ENCODE measurements at regions not wholly inside any gene's neighbourhood (a gene's known extent, or its start where the extent isn't known, plus 50 kb on each side); places are given as distances from the start of the nearest gene placed in this dataset.

DNA sequence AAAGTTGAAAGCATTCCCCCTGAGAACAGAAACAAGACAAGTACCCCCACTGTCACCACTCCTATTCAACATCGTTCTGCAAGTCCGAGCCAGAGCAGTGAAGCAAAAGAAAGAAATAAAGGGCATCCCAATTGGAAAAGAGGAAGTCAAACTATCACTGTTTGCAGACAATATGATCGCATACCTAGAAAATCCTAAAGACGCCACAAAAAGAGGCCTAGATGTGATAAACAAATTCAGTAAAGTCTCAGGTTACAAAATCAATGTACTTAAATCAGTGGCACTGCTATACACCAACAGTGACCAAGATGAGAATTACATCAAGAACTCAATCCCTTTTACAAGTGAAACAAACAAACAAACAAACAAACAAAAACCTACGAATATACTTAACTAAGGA, 87.7 kb upstream of the COCH start:
- H3K27ac ChIP-seq (ENCODE audit: low read length), result no peak overlapping the region
- no peak overlapping the region for H3K4me2 ChIP-seq (ENCODE audit: low read depth, low read length, poor library complexity, severe bottlenecking)
- no peaks in the 10 kb centered on the region for H3K9me3 ChIP-seq (ENCODE audit: low read length)
- no peaks in the 10 kb centered on the region for H3K4me1 ChIP-seq (ENCODE audit: low read length)
- H4K20me1 ChIP-seq (ENCODE audit: insufficient read depth, low read depth, low read length), result no peaks in the 10 kb centered on the region
- DNase-seq, result no peak
- no peaks in the 10 kb centered on the region for H3K9me2 ChIP-seq (replicated peaks; ENCODE audit: insufficient read depth, low read length)
- H3K79me2 ChIP-seq (ENCODE audit: low read length), result no peaks in the 10 kb centered on the region
- H3K9ac ChIP-seq (ENCODE audit: low read length), result no peak overlapping the region
- H3K27me3 ChIP-seq (ENCODE audit: low read length), result 0 out of 2 replicates have a peak, but pooled peaks cover 3% of the 10 kb centered on the region
- no peaks in the 10 kb centered on the region for H3K36me3 ChIP-seq (ENCODE audit: insufficient read depth, low read length)
- no peak overlapping the region for H3K4me3 ChIP-seq (ENCODE audit: low read length)
- H2AFZ ChIP-seq (ENCODE audit: low read length), result no peak overlapping the region

DNA sequence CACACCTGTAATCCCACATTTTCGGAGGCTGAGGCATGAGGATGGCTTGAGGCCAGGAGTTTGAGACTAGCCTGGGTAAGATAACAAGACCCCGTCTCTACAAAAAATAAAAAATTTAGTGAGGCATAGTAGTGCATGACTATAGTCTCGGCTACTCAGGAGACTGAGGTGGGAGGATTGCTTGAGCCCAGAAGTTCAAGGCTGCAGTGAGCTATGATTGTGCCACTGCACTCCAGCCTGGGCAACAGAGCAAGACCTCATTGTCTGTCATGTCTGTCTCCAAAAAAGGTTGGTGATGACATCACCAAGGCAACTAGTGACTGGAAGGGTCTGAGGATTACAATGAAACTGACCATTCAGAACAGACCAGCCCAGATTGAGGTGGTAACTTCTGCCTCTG, 83.5 kb upstream of the COCH start:
- no peaks in the 10 kb centered on the region for H3K36me3 ChIP-seq (ENCODE audit: insufficient read depth, low read length)
- no peak for DNase-seq
- H3K9me3 ChIP-seq (ENCODE audit: low read length), result no peaks in the 10 kb centered on the region
- no peaks in the 10 kb centered on the region for H3K79me2 ChIP-seq (ENCODE audit: low read length)
- H4K20me1 ChIP-seq (ENCODE audit: insufficient read depth, low read depth, low read length), result no peaks in the 10 kb centered on the region
- H2AFZ ChIP-seq (ENCODE audit: low read length), result no peak overlapping the region
- no peaks in the 10 kb centered on the region for H3K4me1 ChIP-seq (ENCODE audit: low read length)
- H3K27me3 ChIP-seq (ENCODE audit: low read length), result 0 out of 2 replicates have a peak, but pooled peaks cover 3% of the 10 kb centered on the region
- no peak overlapping the region for H3K27ac ChIP-seq (ENCODE audit: low read length)
- no peaks in the 10 kb centered on the region for H3K9me2 ChIP-seq (replicated peaks; ENCODE audit: insufficient read depth, low read length)
- H3K4me3 ChIP-seq (ENCODE audit: low read length), result no peak overlapping the region
- no peak overlapping the region for H3K9ac ChIP-seq (ENCODE audit: low read length)
- no peak overlapping the region for H3K4me2 ChIP-seq (ENCODE audit: low read depth, low read length, poor library complexity, severe bottlenecking)

DNA sequence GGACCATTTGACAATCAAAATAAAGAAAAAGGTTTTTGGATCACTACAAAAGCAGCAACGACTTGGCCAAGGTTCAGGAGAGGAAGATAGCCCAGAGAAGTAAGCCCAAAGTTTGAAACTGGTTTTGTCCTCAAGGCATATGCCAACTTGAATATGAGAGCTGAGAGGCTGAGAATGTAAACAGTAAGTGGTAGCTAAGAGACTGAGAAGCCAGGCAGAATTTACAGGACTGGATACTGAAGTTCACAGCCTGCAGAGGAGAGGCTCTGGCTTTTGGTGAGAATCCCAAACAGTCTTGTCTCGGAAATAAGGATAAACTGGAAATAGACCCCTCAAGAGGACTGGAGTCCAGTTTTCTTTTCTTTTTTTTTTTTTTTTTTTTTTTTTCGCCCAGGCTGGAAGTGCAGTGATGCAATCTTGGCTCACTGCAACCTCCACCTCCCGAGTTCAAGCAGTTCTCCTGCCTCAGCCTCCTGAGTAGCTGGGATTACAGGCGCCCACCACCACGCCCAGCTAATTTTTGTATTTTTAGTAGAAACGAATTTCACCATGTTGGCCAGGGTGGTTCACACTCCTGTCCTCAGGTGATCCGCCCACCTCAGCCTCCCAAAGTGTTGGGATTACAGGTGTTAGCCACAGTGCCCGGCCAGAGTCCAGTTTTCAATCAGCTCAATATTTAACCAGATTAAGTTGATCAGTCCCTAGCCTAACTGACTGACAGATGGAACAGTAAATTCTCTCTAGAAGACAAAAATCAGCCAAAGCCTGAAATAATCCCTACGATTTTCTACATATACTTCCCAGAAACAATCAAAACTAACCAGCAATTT, 82.6 kb upstream of the COCH start:
- no peak overlapping the region for H3K27ac ChIP-seq (ENCODE audit: low read length)
- H3K4me1 ChIP-seq (ENCODE audit: low read length), result no peaks in the 10 kb centered on the region
- no peaks in the 10 kb centered on the region for H3K9me2 ChIP-seq (replicated peaks; ENCODE audit: insufficient read depth, low read length)
- no peak overlapping the region for H3K4me3 ChIP-seq (ENCODE audit: low read length)
- H2AFZ ChIP-seq (ENCODE audit: low read length), result no peak overlapping the region
- no peak overlapping the region for H3K4me2 ChIP-seq (ENCODE audit: low read depth, low read length, poor library complexity, severe bottlenecking)
- H3K27me3 ChIP-seq (ENCODE audit: low read length), result 0 out of 2 replicates have a peak, but pooled peaks cover 3% of the 10 kb centered on the region
- H3K36me3 ChIP-seq (ENCODE audit: insufficient read depth, low read length), result no peaks in the 10 kb centered on the region
- DNase-seq, result no peak
- no peaks in the 10 kb centered on the region for H4K20me1 ChIP-seq (ENCODE audit: insufficient read depth, low read depth, low read length)
- no peaks in the 10 kb centered on the region for H3K9me3 ChIP-seq (ENCODE audit: low read length)
- no peaks in the 10 kb centered on the region for H3K79me2 ChIP-seq (ENCODE audit: low read length)
- H3K9ac ChIP-seq (ENCODE audit: low read length), result no peak overlapping the region

DNA sequence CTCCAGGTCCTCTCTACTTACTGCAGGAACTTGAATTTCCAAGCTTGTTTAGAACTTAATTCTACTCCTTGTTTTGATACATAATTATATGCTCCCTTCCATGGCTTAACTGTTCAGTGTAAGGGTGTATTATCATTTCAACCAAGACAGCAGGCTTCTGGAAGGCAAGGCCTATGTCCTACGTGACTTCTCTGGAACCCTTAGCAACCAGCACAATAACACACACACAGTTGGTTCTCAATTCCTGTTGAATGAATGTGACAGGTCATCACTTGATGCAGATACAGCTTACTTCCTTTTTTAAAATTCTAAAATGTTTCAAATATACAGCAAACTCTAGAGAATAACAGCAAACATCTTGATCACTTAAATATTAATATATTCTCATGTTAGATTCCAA, 77.7 kb upstream of the COCH start:
- no peaks in the 10 kb centered on the region; the same call in 1 of the 2 replicates for H3K27me3 ChIP-seq (ENCODE audit: low read length)
- H3K4me2 ChIP-seq (ENCODE audit: low read depth, low read length, poor library complexity, severe bottlenecking), result no peak overlapping the region
- peaks cover 5% of the 10 kb centered on the region; the same call in 1 of the 2 replicates for H3K4me1 ChIP-seq (ENCODE audit: low read length)
- no peak overlapping the region for H3K27ac ChIP-seq (ENCODE audit: low read length)
- H3K9me3 ChIP-seq (ENCODE audit: low read length), result no peaks in the 10 kb centered on the region
- H3K9ac ChIP-seq (ENCODE audit: low read length), result no peak overlapping the region
- no peak for DNase-seq
- no peaks in the 10 kb centered on the region for H4K20me1 ChIP-seq (ENCODE audit: insufficient read depth, low read depth, low read length)
- no peak overlapping the region for H2AFZ ChIP-seq (ENCODE audit: low read length)
- H3K4me3 ChIP-seq (ENCODE audit: low read length), result no peak overlapping the region
- no peaks in the 10 kb centered on the region for H3K9me2 ChIP-seq (replicated peaks; ENCODE audit: insufficient read depth, low read length)
- H3K79me2 ChIP-seq (ENCODE audit: low read length), result no peaks in the 10 kb centered on the region
- no peaks in the 10 kb centered on the region for H3K36me3 ChIP-seq (ENCODE audit: insufficient read depth, low read length)

DNA sequence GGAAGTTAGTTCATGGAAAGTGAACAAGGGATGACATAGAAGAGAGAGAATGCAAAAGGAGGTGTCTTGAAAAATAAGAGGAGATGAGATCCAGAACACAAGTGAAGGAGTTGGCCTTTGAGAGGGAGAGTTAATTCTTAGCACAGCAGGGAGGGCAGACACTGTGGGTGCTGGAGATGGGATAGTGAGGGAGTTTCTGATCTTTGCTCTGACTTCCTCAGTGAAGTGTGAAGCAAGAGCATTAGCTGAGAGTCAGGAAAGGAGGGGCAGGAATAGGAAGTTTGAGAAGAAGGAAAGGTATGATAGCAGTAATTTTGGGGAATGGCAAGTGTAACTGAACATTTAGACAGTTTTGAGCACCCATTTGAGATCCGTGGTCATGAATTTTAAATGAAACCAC, 75.8 kb upstream of the COCH start:
- no peak overlapping the region for H2AFZ ChIP-seq (ENCODE audit: low read length)
- H3K27me3 ChIP-seq (ENCODE audit: low read length), result no peaks in the 10 kb centered on the region; the same call in 1 of the 2 replicates
- no peak overlapping the region for H3K9ac ChIP-seq (ENCODE audit: low read length)
- no peak for DNase-seq
- H3K9me3 ChIP-seq (ENCODE audit: low read length), result no peaks in the 10 kb centered on the region
- no peak overlapping the region for H3K27ac ChIP-seq (ENCODE audit: low read length)
- peaks cover 5% of the 10 kb centered on the region; the same call in 1 of the 2 replicates for H3K4me1 ChIP-seq (ENCODE audit: low read length)
- no peaks in the 10 kb centered on the region for H4K20me1 ChIP-seq (ENCODE audit: insufficient read depth, low read depth, low read length)
- no peak overlapping the region for H3K4me3 ChIP-seq (ENCODE audit: low read length)
- no peaks in the 10 kb centered on the region for H3K9me2 ChIP-seq (replicated peaks; ENCODE audit: insufficient read depth, low read length)
- no peaks in the 10 kb centered on the region for H3K79me2 ChIP-seq (ENCODE audit: low read length)
- no peak overlapping the region for H3K4me2 ChIP-seq (ENCODE audit: low read depth, low read length, poor library complexity, severe bottlenecking)
- no peaks in the 10 kb centered on the region for H3K36me3 ChIP-seq (ENCODE audit: insufficient read depth, low read length)

DNA sequence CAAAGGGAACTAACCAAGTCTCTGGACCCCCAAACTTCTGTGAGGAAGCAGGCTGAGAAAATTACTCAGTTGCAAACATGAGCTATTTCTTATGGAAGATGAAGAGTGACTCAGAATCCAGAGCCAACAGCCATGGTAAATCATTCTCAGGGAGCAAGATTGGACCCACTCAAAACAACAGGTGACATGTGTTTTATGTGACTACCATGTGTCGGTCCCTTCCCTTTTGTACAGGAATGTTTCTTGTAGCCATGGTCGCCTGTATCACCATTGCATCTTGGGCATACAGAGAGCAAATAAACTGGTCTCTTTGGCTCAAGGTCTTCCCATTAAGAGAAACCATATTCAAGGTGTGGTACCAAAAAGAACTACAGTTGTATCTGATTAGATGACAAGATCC, 75.4 kb upstream of the COCH start:
- Histone ChIP-seq H3K4me1 (ENCODE audit: low read length) (peaks cover 5% of the 10 kb centered on the region; the same call in 1 of the 2 replicates), H3K79me2 (ENCODE audit: low read length) (no peaks in the 10 kb centered on the region), H3K9ac (ENCODE audit: low read length) (no peak overlapping the region), H3K4me2 (ENCODE audit: low read depth, low read length, poor library complexity, severe bottlenecking) (no peak overlapping the region), H3K9me2 (replicated peaks; ENCODE audit: insufficient read depth, low read length) (no peaks in the 10 kb centered on the region), H3K4me3 (ENCODE audit: low read length) (no peak overlapping the region), H3K27ac (ENCODE audit: low read length) (no peak overlapping the region), H2AFZ (ENCODE audit: low read length) (no peak overlapping the region), H3K9me3 (ENCODE audit: low read length) (no peaks in the 10 kb centered on the region), H3K36me3 (ENCODE audit: insufficient read depth, low read length) (no peaks in the 10 kb centered on the region), H4K20me1 (ENCODE audit: insufficient read depth, low read depth, low read length) (no peaks in the 10 kb centered on the region), H3K27me3 (ENCODE audit: low read length) (no peaks in the 10 kb centered on the region; the same call in 1 of the 2 replicates)
- no peak for DNase-seq

DNA sequence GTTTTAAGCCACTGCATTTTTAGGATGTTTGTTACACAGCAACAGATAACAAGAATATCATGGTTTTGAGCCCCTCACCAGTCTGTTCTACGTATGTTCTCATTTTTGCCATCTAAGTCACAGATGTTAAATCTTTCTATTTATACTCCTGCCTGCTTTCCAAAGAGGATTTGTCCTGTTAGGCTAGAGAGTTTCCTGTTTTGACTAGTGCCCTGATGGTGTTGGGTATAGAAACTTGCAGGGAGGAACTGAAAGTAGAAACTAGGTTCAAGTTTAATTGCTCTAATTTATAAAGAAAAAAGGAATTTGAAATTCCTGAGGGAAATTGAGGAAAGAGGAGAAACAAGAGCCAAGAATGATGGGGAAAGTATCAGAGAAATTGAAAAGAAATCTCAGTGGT, 74.4 kb upstream of the COCH start:
- H2AFZ ChIP-seq (ENCODE audit: low read length), result no peak overlapping the region
- no peak overlapping the region for H3K4me3 ChIP-seq (ENCODE audit: low read length)
- H3K4me2 ChIP-seq (ENCODE audit: low read depth, low read length, poor library complexity, severe bottlenecking), result no peak overlapping the region
- H4K20me1 ChIP-seq (ENCODE audit: insufficient read depth, low read depth, low read length), result no peaks in the 10 kb centered on the region
- H3K27me3 ChIP-seq (ENCODE audit: low read length), result no peaks in the 10 kb centered on the region; the same call in 1 of the 2 replicates
- H3K79me2 ChIP-seq (ENCODE audit: low read length), result no peaks in the 10 kb centered on the region
- H3K9ac ChIP-seq (ENCODE audit: low read length), result no peak overlapping the region
- no peaks in the 10 kb centered on the region for H3K36me3 ChIP-seq (ENCODE audit: insufficient read depth, low read length)
- H3K4me1 ChIP-seq (ENCODE audit: low read length), result peaks cover 5% of the 10 kb centered on the region; the same call in 1 of the 2 replicates
- H3K27ac ChIP-seq (ENCODE audit: low read length), result no peak overlapping the region
- DNase-seq, result no peak
- H3K9me2 ChIP-seq (replicated peaks; ENCODE audit: insufficient read depth, low read length), result no peaks in the 10 kb centered on the region
- H3K9me3 ChIP-seq (ENCODE audit: low read length), result no peaks in the 10 kb centered on the region

DNA sequence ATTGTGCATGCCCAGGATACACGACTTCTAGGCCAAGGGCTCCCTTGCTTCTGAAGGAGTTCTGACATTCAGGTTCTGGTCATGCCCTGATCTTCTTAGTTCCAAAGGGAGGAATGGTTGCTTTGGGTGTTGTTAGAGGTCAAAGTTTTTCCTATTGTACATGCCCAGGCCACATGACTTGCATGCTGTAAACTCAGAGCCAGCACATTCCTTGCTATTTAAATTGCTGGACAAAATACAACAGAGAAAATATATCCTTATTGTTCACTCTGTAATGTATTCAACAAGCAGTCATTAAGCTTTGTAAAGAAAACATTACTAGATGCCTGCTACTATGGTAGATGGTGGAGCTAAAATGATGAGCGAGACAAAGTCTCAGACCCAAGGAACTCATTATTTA, 71.2 kb upstream of the COCH start:
- Histone ChIP-seq H3K4me3 (ENCODE audit: low read length) (no peak overlapping the region), H3K27ac (ENCODE audit: low read length) (no peak overlapping the region), H3K4me2 (ENCODE audit: low read depth, low read length, poor library complexity, severe bottlenecking) (no peak overlapping the region), H3K9ac (ENCODE audit: low read length) (no peak overlapping the region), H3K79me2 (ENCODE audit: low read length) (no peaks in the 10 kb centered on the region), H3K27me3 (ENCODE audit: low read length) (no peaks in the 10 kb centered on the region), H3K9me2 (replicated peaks; ENCODE audit: insufficient read depth, low read length) (no peaks in the 10 kb centered on the region), H3K36me3 (ENCODE audit: insufficient read depth, low read length) (no peaks in the 10 kb centered on the region), H2AFZ (ENCODE audit: low read length) (no peak overlapping the region), H3K4me1 (ENCODE audit: low read length) (peaks cover 5% of the 10 kb centered on the region; the same call in 1 of the 2 replicates), H4K20me1 (ENCODE audit: insufficient read depth, low read depth, low read length) (no peaks in the 10 kb centered on the region), H3K9me3 (ENCODE audit: low read length) (no peaks in the 10 kb centered on the region)
- no peak for DNase-seq
